ENCODE measurements at regions not wholly inside any gene's neighbourhood (a gene's known extent, or its start where the extent isn't known, plus 50 kb on each side); places are given as distances from the start of the nearest gene placed in this dataset.
"Not testable (repeated sequence)": the region's sequence is repeated elsewhere in the genome, so short reads cannot be mapped to it uniquely, and the experiment has no call there.

- H3K9ac ChIP-seq (ENCODE audit: low read depth in 1 of 2, low read length in 2 of 2), result no peak overlapping the region
- H3K36me3 ChIP-seq (ENCODE audit: control insufficient read depth in 2 of 2, insufficient read depth in 2 of 2, low read length in 2 of 2), result no peaks in the 10 kb centered on the region
- H3K9me3 ChIP-seq (ENCODE audit: control insufficient read depth in 2 of 2, low read length in 2 of 2), result no peaks in the 10 kb centered on the region
Measured at GRCh38 chr18:40163254-40163653, 1791.8 kb upstream of the PIK3C3 start.

GRCh38 chr18:40160361-40160760 is 1794.7 kb upstream of the PIK3C3 start:
- H3K9ac ChIP-seq (ENCODE audit: low read depth in 1 of 2, low read length in 2 of 2), result no peak overlapping the region
- no peak overlapping the region for H3K27ac ChIP-seq (ENCODE audit: low read depth in 2 of 2, low read length in 2 of 2)
- H3K27me3 ChIP-seq (ENCODE audit: control insufficient read depth in 2 of 2, insufficient read depth in 2 of 2, low read length in 2 of 2), result no peaks in the 10 kb centered on the region
- no peak overlapping the region for H3K4me3 ChIP-seq (ENCODE audit: low read length in 2 of 2)
- H3K9me3 ChIP-seq (ENCODE audit: control insufficient read depth in 2 of 2, low read length in 2 of 2), result no peaks in the 10 kb centered on the region
- H3K36me3 ChIP-seq (ENCODE audit: control insufficient read depth in 2 of 2, insufficient read depth in 2 of 2, low read length in 2 of 2), result no peaks in the 10 kb centered on the region
- H3K4me1 ChIP-seq (ENCODE audit: control insufficient read depth in 2 of 2, insufficient read depth in 2 of 2, low read length in 2 of 2), result no peaks in the 10 kb centered on the region

More at GRCh38 chr18:40163254-40163653, 1791.8 kb upstream of the PIK3C3 start:
- H3K27ac ChIP-seq (ENCODE audit: low read depth in 2 of 2, low read length in 2 of 2), result no peak overlapping the region
- H3K4me1 ChIP-seq (ENCODE audit: control insufficient read depth in 2 of 2, insufficient read depth in 2 of 2, low read length in 2 of 2), result no peaks in the 10 kb centered on the region
- no peak overlapping the region for H3K4me3 ChIP-seq (ENCODE audit: low read length in 2 of 2)
- H3K27me3 ChIP-seq (ENCODE audit: control insufficient read depth in 2 of 2, insufficient read depth in 2 of 2, low read length in 2 of 2), result no peaks in the 10 kb centered on the region

GRCh38 chr18:40159141-40160017 is 1795.7 kb upstream of the PIK3C3 start:
- Histone ChIP-seq H3K27me3 (ENCODE audit: control insufficient read depth in 2 of 2, insufficient read depth in 2 of 2, low read length in 2 of 2) (no peaks in the 10 kb centered on the region), H3K9ac (ENCODE audit: low read depth in 1 of 2, low read length in 2 of 2) (no peak overlapping the region), H3K27ac (ENCODE audit: low read depth in 2 of 2, low read length in 2 of 2) (no peak overlapping the region), H3K4me3 (ENCODE audit: low read length in 2 of 2) (no peak overlapping the region), H3K36me3 (ENCODE audit: control insufficient read depth in 2 of 2, insufficient read depth in 2 of 2, low read length in 2 of 2) (no peaks in the 10 kb centered on the region), H3K4me1 (ENCODE audit: control insufficient read depth in 2 of 2, insufficient read depth in 2 of 2, low read length in 2 of 2) (no peaks in the 10 kb centered on the region), H3K9me3 (ENCODE audit: control insufficient read depth in 2 of 2, low read length in 2 of 2) (no peaks in the 10 kb centered on the region)

- Histone ChIP-seq H3K27me3 (ENCODE audit: control insufficient read depth in 2 of 2, insufficient read depth in 2 of 2, low read length in 2 of 2) (no peaks in the 10 kb centered on the region), H3K27ac (ENCODE audit: low read depth in 2 of 2, low read length in 2 of 2) (no peak overlapping the region), H3K9ac (ENCODE audit: low read depth in 1 of 2, low read length in 2 of 2) (no peak overlapping the region), H3K36me3 (ENCODE audit: control insufficient read depth in 2 of 2, insufficient read depth in 2 of 2, low read length in 2 of 2) (no peaks in the 10 kb centered on the region), H3K4me3 (ENCODE audit: low read length in 2 of 2) (no peak overlapping the region), H3K9me3 (ENCODE audit: control insufficient read depth in 2 of 2, low read length in 2 of 2) (no peaks in the 10 kb centered on the region), H3K4me1 (ENCODE audit: control insufficient read depth in 2 of 2, insufficient read depth in 2 of 2, low read length in 2 of 2) (no peaks in the 10 kb centered on the region)
Measured at GRCh38 chr18:40157120-40157519, 1797.9 kb upstream of the PIK3C3 start.

- Histone ChIP-seq H3K9me3 (ENCODE audit: control insufficient read depth in 2 of 2, low read length in 2 of 2) (no peaks in the 10 kb centered on the region), H3K36me3 (ENCODE audit: control insufficient read depth in 2 of 2, insufficient read depth in 2 of 2, low read length in 2 of 2) (no peaks in the 10 kb centered on the region), H3K27ac (ENCODE audit: low read depth in 2 of 2, low read length in 2 of 2) (no peak overlapping the region), H3K4me1 (ENCODE audit: control insufficient read depth in 2 of 2, insufficient read depth in 2 of 2, low read length in 2 of 2) (no peaks in the 10 kb centered on the region), H3K9ac (ENCODE audit: low read depth in 1 of 2, low read length in 2 of 2) (no peak overlapping the region), H3K27me3 (ENCODE audit: control insufficient read depth in 2 of 2, insufficient read depth in 2 of 2, low read length in 2 of 2) (no peaks in the 10 kb centered on the region), H3K4me3 (ENCODE audit: low read length in 2 of 2) (no peak overlapping the region)
Measured at GRCh38 chr18:40152859-40153258, 1802.2 kb upstream of the PIK3C3 start.

- Histone ChIP-seq H3K4me1 (ENCODE audit: control insufficient read depth in 2 of 2, insufficient read depth in 2 of 2, low read length in 2 of 2) (no peaks in the 10 kb centered on the region), H3K9ac (ENCODE audit: low read depth in 1 of 2, low read length in 2 of 2) (no peak overlapping the region), H3K27me3 (ENCODE audit: control insufficient read depth in 2 of 2, insufficient read depth in 2 of 2, low read length in 2 of 2) (no peaks in the 10 kb centered on the region), H3K9me3 (ENCODE audit: control insufficient read depth in 2 of 2, low read length in 2 of 2) (no peaks in the 10 kb centered on the region), H3K4me3 (ENCODE audit: low read length in 2 of 2) (no peak overlapping the region), H3K36me3 (ENCODE audit: control insufficient read depth in 2 of 2, insufficient read depth in 2 of 2, low read length in 2 of 2) (no peaks in the 10 kb centered on the region), H3K27ac (ENCODE audit: low read depth in 2 of 2, low read length in 2 of 2) (no peak overlapping the region)
Measured at GRCh38 chr18:40148960-40149359, 1806.1 kb upstream of the PIK3C3 start.

- no peaks in the 10 kb centered on the region for H3K9me3 ChIP-seq (ENCODE audit: control insufficient read depth in 2 of 2, low read length in 2 of 2)
- no peak overlapping the region for H3K4me3 ChIP-seq (ENCODE audit: low read length in 2 of 2)
- H3K4me1 ChIP-seq (ENCODE audit: control insufficient read depth in 2 of 2, insufficient read depth in 2 of 2, low read length in 2 of 2), result no peaks in the 10 kb centered on the region
Measured at GRCh38 chr18:40133253-40133652, 1821.8 kb upstream of the PIK3C3 start.

GRCh38 chr18:40132438-40132837 is 1822.6 kb upstream of the PIK3C3 start:
- H3K27me3 ChIP-seq (ENCODE audit: control insufficient read depth in 2 of 2, insufficient read depth in 2 of 2, low read length in 2 of 2); H3K36me3 ChIP-seq (ENCODE audit: control insufficient read depth in 2 of 2, insufficient read depth in 2 of 2, low read length in 2 of 2); H3K4me3 ChIP-seq (ENCODE audit: low read length in 2 of 2); H3K9me3 ChIP-seq (ENCODE audit: control insufficient read depth in 2 of 2, low read length in 2 of 2); H3K9ac ChIP-seq (ENCODE audit: low read depth in 1 of 2, low read length in 2 of 2); H3K4me1 ChIP-seq (ENCODE audit: control insufficient read depth in 2 of 2, insufficient read depth in 2 of 2, low read length in 2 of 2); H3K27ac ChIP-seq (ENCODE audit: low read depth in 2 of 2, low read length in 2 of 2): not testable (repeated sequence)

More at GRCh38 chr18:40133253-40133652, 1821.8 kb upstream of the PIK3C3 start:
- no peaks in the 10 kb centered on the region for H3K36me3 ChIP-seq (ENCODE audit: control insufficient read depth in 2 of 2, insufficient read depth in 2 of 2, low read length in 2 of 2)
- no peak overlapping the region for H3K27ac ChIP-seq (ENCODE audit: low read depth in 2 of 2, low read length in 2 of 2)
- H3K27me3 ChIP-seq (ENCODE audit: control insufficient read depth in 2 of 2, insufficient read depth in 2 of 2, low read length in 2 of 2), result no peaks in the 10 kb centered on the region
- no peak overlapping the region for H3K9ac ChIP-seq (ENCODE audit: low read depth in 1 of 2, low read length in 2 of 2)

- no peak overlapping the region for H3K9ac ChIP-seq (ENCODE audit: low read depth in 1 of 2, low read length in 2 of 2)
- no peaks in the 10 kb centered on the region for H3K4me1 ChIP-seq (ENCODE audit: control insufficient read depth in 2 of 2, insufficient read depth in 2 of 2, low read length in 2 of 2)
- no peaks in the 10 kb centered on the region for H3K27me3 ChIP-seq (ENCODE audit: control insufficient read depth in 2 of 2, insufficient read depth in 2 of 2, low read length in 2 of 2)
- no peaks in the 10 kb centered on the region for H3K9me3 ChIP-seq (ENCODE audit: control insufficient read depth in 2 of 2, low read length in 2 of 2)
- no peak overlapping the region for H3K27ac ChIP-seq (ENCODE audit: low read depth in 2 of 2, low read length in 2 of 2)
- no peaks in the 10 kb centered on the region for H3K36me3 ChIP-seq (ENCODE audit: control insufficient read depth in 2 of 2, insufficient read depth in 2 of 2, low read length in 2 of 2)
- no peak overlapping the region for H3K4me3 ChIP-seq (ENCODE audit: low read length in 2 of 2)
Measured at GRCh38 chr18:40124107-40124506, 1830.9 kb upstream of the PIK3C3 start.

GRCh38 chr18:40120796-40121391 is 1834.1 kb upstream of the PIK3C3 start:
- Histone ChIP-seq H3K27me3 (ENCODE audit: control insufficient read depth in 2 of 2, insufficient read depth in 2 of 2, low read length in 2 of 2) (no peaks in the 10 kb centered on the region), H3K27ac (ENCODE audit: low read depth in 2 of 2, low read length in 2 of 2) (no peak overlapping the region), H3K4me1 (ENCODE audit: control insufficient read depth in 2 of 2, insufficient read depth in 2 of 2, low read length in 2 of 2) (no peaks in the 10 kb centered on the region), H3K9ac (ENCODE audit: low read depth in 1 of 2, low read length in 2 of 2) (no peak overlapping the region), H3K36me3 (ENCODE audit: control insufficient read depth in 2 of 2, insufficient read depth in 2 of 2, low read length in 2 of 2) (no peaks in the 10 kb centered on the region), H3K9me3 (ENCODE audit: control insufficient read depth in 2 of 2, low read length in 2 of 2) (no peaks in the 10 kb centered on the region), H3K4me3 (ENCODE audit: low read length in 2 of 2) (no peak overlapping the region)
